Suprapubic skin (tissue), 3 donors: ENCODE measurements at regions not wholly inside any gene's neighbourhood (a gene's known extent, or its start where the extent isn't known, plus 50 kb on each side); places are given as distances from the start of the nearest gene placed in this dataset.

Experiments used
- EP300 ChIP-seq: sonication (generic); formaldehyde crosslinking; IDR thresholded peaks from one replicate; pipeline ENCODE4 v1.6.1; 2017; ENCODE audit warnings: antibody characterized with exemption
- POLR2A ChIP-seq, 2 donors: fragments of 450-650 bp; IDR thresholded peaks; one replicate each; pipeline ENCODE4 v1.6.1; 2017; ENCODE audit warnings: antibody characterized with exemption in 2 of 2, mild to moderate bottlenecking in 2 of 2, moderate library complexity in 2 of 2
- TF ChIP-seq, protein P1 (sequence below), 2 donors: fragments of 200-600 bp in 1 of 2; fragments of 450-650 bp in 1 of 2; sonication (generic) in 1 of 2; IDR thresholded peaks; one replicate each; pipeline ENCODE4 v1.5.1; 2016 to 2019; ENCODE audit warnings: antibody characterized with exemption in 2 of 2, mild to moderate bottlenecking in 1 of 2, moderate library complexity in 1 of 2

DNA sequence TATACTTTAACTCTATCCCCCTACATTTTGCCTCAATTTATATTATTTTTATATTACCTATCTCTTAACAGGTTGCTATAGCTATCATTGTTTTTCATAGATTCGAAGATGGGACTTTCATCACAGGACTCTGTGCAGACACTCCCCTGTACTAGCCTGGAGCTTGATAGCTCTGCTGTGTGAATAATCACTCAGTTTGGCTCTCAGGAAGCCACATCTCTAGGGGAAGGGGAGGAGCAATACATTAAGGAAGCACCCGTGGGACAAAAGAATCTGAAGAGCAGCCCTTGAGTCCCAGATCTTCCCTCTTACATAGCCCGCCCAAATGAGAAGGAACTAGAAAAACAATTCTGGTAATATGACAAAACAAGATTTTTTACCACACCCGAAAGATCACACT lies 114.3 kb upstream of the FXR1 start:
- TF ChIP-seq EP300 (no peak), POLR2A (IDR thresholded peaks at IDR 0.05) (no peak)
- TF ChIP-seq, protein P1, sequence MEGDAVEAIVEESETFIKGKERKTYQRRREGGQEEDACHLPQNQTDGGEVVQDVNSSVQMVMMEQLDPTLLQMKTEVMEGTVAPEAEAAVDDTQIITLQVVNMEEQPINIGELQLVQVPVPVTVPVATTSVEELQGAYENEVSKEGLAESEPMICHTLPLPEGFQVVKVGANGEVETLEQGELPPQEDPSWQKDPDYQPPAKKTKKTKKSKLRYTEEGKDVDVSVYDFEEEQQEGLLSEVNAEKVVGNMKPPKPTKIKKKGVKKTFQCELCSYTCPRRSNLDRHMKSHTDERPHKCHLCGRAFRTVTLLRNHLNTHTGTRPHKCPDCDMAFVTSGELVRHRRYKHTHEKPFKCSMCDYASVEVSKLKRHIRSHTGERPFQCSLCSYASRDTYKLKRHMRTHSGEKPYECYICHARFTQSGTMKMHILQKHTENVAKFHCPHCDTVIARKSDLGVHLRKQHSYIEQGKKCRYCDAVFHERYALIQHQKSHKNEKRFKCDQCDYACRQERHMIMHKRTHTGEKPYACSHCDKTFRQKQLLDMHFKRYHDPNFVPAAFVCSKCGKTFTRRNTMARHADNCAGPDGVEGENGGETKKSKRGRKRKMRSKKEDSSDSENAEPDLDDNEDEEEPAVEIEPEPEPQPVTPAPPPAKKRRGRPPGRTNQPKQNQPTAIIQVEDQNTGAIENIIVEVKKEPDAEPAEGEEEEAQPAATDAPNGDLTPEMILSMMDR (IDR thresholded peaks at IDR 0.05): no peak
